ENCODE measurements at regions not wholly inside any gene's neighbourhood (a gene's known extent, or its start where the extent isn't known, plus 50 kb on each side); places are given as distances from the start of the nearest gene placed in this dataset.
"Not testable (repeated sequence)": the region's sequence is repeated elsewhere in the genome, so short reads cannot be mapped to it uniquely, and the experiment has no call there.

GRCh38 chr2:62326735-62327134, 130.8 kb downstream of the B3GNT2 start:
- no peak for ATAC-seq
- Mint-ChIP-seq H3K9me3 (ENCODE audit: low read depth) (peaks cover 11% of the 10 kb centered on the region), H3K27ac (no peak overlapping the region), H3K36me3 (ENCODE audit: low read depth) (no peaks in the 10 kb centered on the region), H3K27me3 (no peaks in the 10 kb centered on the region), H3K4me1 (peaks cover 2% of the 10 kb centered on the region), H3K4me3 (no peak overlapping the region)
- ChIA-PET POLR2A (no interaction called here), CTCF (no interaction called here)
- intact Hi-C loops (cut with DNase I, micrococcal nuclease) = no loop called here
- DNase-seq = no peak

GRCh38 chr2:62325398-62325797, 129.5 kb downstream of the B3GNT2 start:
- no peaks in the 10 kb centered on the region for H3K27me3 Mint-ChIP-seq
- intact Hi-C loops (cut with DNase I, micrococcal nuclease) = no loop called here

GRCh38 chr2:62321380-62322289, 125.7 kb downstream of the B3GNT2 start:
- ChIA-PET POLR2A (no interaction called here), CTCF (interaction anchor here (0.6 kb wide), 1 partner anchor 27 kb away, joined by 3 read pairs; no protein-coding TSS in a partner anchor)
- intact Hi-C loops (cut with DNase I, micrococcal nuclease) = no loop called here
- ATAC-seq = peak; percentile 49
- peak overlapping the region; percentile 63 for H3K27ac Mint-ChIP-seq
- peaks cover 14% of the 10 kb centered on the region for H3K4me1 Mint-ChIP-seq
- H3K36me3 Mint-ChIP-seq (ENCODE audit: low read depth) = no peaks in the 10 kb centered on the region
- peaks cover 11% of the 10 kb centered on the region for H3K9me3 Mint-ChIP-seq (ENCODE audit: low read depth)
- no peak for DNase-seq
- no peaks in the 10 kb centered on the region for H3K27me3 Mint-ChIP-seq
- H3K4me3 Mint-ChIP-seq = no peak overlapping the region

More at GRCh38 chr2:62325398-62325797, 129.5 kb downstream of the B3GNT2 start:
- H3K36me3 Mint-ChIP-seq (ENCODE audit: low read depth) = no peaks in the 10 kb centered on the region
- ATAC-seq = no peak
- peaks cover 10% of the 10 kb centered on the region for H3K4me1 Mint-ChIP-seq
- POLR2A ChIA-PET = no interaction called here
- CTCF ChIA-PET = no interaction called here
- H3K4me3 Mint-ChIP-seq = no peak overlapping the region
- no peak for DNase-seq
- H3K27ac Mint-ChIP-seq = no peak overlapping the region
- peaks cover 11% of the 10 kb centered on the region for H3K9me3 Mint-ChIP-seq (ENCODE audit: low read depth)

GRCh38 chr2:62320657-62321357, 124.9 kb downstream of the B3GNT2 start:
- Mint-ChIP-seq H3K36me3 (ENCODE audit: low read depth) (no peaks in the 10 kb centered on the region), H3K27ac (no peak overlapping the region), H3K4me1 (peaks cover 14% of the 10 kb centered on the region), H3K4me3 (no peak overlapping the region), H3K27me3 (no peaks in the 10 kb centered on the region), H3K9me3 (ENCODE audit: low read depth) (peaks cover 9% of the 10 kb centered on the region)
- DNase-seq (no peak), ATAC-seq (peak; percentile 42)
- intact Hi-C loops (cut with DNase I, micrococcal nuclease) = no loop called here
- ChIA-PET CTCF (interaction anchor here (0.6 to 1.3 kb wide), 2 partner anchors 26 to 93 kb away, joined by 3 read pairs; no protein-coding TSS in a partner anchor), POLR2A (no interaction called here)

- H3K27ac Mint-ChIP-seq; DNase-seq; H3K27me3 Mint-ChIP-seq; H3K9me3 Mint-ChIP-seq (ENCODE audit: low read depth); ATAC-seq; intact Hi-C loops (cut with DNase I, micrococcal nuclease); H3K36me3 Mint-ChIP-seq (ENCODE audit: low read depth); H3K4me3 Mint-ChIP-seq; POLR2A ChIA-PET: not testable (repeated sequence)
- peaks cover 14% of the 10 kb centered on the region for H3K4me1 Mint-ChIP-seq
- CTCF ChIA-PET = interaction anchor here (1.3 kb wide), 1 partner anchor 94 kb away, joined by 3 read pairs; no protein-coding TSS in a partner anchor
Measured at GRCh38 chr2:62320137-62320536, 124.2 kb downstream of the B3GNT2 start.

- H3K9me3 Mint-ChIP-seq (ENCODE audit: low read depth) = no peaks in the 10 kb centered on the region
- ChIA-PET POLR2A (interaction anchor here (0.6 kb wide), 1 partner anchor 119 kb away, joined by 3 read pairs; no protein-coding TSS in a partner anchor), CTCF (interaction anchor here (0.7 to 1.3 kb wide), 2 partner anchors 15 to 66 kb away, joined by 3 to 4 read pairs; no protein-coding TSS in a partner anchor)
- intact Hi-C loops (cut with DNase I, micrococcal nuclease) = no loop called here
- no peak overlapping the region for H3K4me3 Mint-ChIP-seq
- no peaks in the 10 kb centered on the region for H3K36me3 Mint-ChIP-seq (ENCODE audit: low read depth)
- DNase-seq (no peak), ATAC-seq (no peak)
- H3K27ac Mint-ChIP-seq = peak overlapping the region; percentile 8
- H3K27me3 Mint-ChIP-seq = no peaks in the 10 kb centered on the region
- peaks cover 20% of the 10 kb centered on the region for H3K4me1 Mint-ChIP-seq
Measured at GRCh38 chr2:62319070-62319469, 123.2 kb downstream of the B3GNT2 start.

GRCh38 chr2:62315476-62315875, 119.6 kb downstream of the B3GNT2 start:
- POLR2A ChIA-PET = no interaction called here
- no peak overlapping the region for H3K4me3 Mint-ChIP-seq
- no peak for ATAC-seq
- no peak overlapping the region for H3K27ac Mint-ChIP-seq
- H3K36me3 Mint-ChIP-seq (ENCODE audit: low read depth) = no peaks in the 10 kb centered on the region
- peaks cover 18% of the 10 kb centered on the region for H3K4me1 Mint-ChIP-seq
- intact Hi-C loops (cut with DNase I, micrococcal nuclease) = no loop called here
- no peak for DNase-seq
- H3K9me3 Mint-ChIP-seq (ENCODE audit: low read depth) = no peaks in the 10 kb centered on the region
- H3K27me3 Mint-ChIP-seq = no peaks in the 10 kb centered on the region
- CTCF ChIA-PET = no interaction called here

GRCh38 chr2:62314291-62314690, 118.4 kb downstream of the B3GNT2 start:
- intact Hi-C loops (cut with DNase I, micrococcal nuclease) = no loop called here
- H3K4me3 Mint-ChIP-seq = no peak overlapping the region
- POLR2A ChIA-PET = no interaction called here
- H3K27me3 Mint-ChIP-seq = no peaks in the 10 kb centered on the region
- CTCF ChIA-PET = interaction anchor here (0.8 kb wide), 1 partner anchor 205 kb away, joined by 3 read pairs; no protein-coding TSS in a partner anchor
- H3K4me1 Mint-ChIP-seq = peaks cover 29% of the 10 kb centered on the region
- DNase-seq (no peak), ATAC-seq (no peak)
- H3K36me3 Mint-ChIP-seq (ENCODE audit: low read depth) = no peaks in the 10 kb centered on the region
- H3K9me3 Mint-ChIP-seq (ENCODE audit: low read depth) = no peaks in the 10 kb centered on the region
- peak overlapping the region; percentile 33 for H3K27ac Mint-ChIP-seq

- no peaks in the 10 kb centered on the region for H3K36me3 Mint-ChIP-seq (ENCODE audit: low read depth)
- no peaks in the 10 kb centered on the region for H3K9me3 Mint-ChIP-seq (ENCODE audit: low read depth)
- peak; percentile 21 for ATAC-seq
- peaks cover 30% of the 10 kb centered on the region for H3K4me1 Mint-ChIP-seq
- ChIA-PET POLR2A (interaction anchor here (0.7 kb wide), 1 partner anchor 9 kb away, joined by 3 read pairs; no protein-coding TSS in a partner anchor), CTCF (interaction anchor here (0.8 to 0.9 kb wide), 2 partner anchors 15 to 204 kb away, joined by 3 read pairs; no protein-coding TSS in a partner anchor)
- DNase-seq = no peak
- peak overlapping the region; percentile 33 for H3K27ac Mint-ChIP-seq
- no peak overlapping the region for H3K4me3 Mint-ChIP-seq
- intact Hi-C loops (cut with DNase I, micrococcal nuclease) = no loop called here
- no peaks in the 10 kb centered on the region for H3K27me3 Mint-ChIP-seq
Measured at GRCh38 chr2:62313449-62314227, 117.7 kb downstream of the B3GNT2 start.

GRCh38 chr2:62309465-62310091, 113.7 kb downstream of the B3GNT2 start:
- ChIA-PET CTCF (interaction anchor here (0.7 to 1.3 kb wide), 4 partner anchors 9 to 256 kb away, joined by 3 to 4 read pairs (median 3); no protein-coding TSS in a partner anchor), POLR2A (interaction anchor here (0.6 kb wide), 1 partner anchor 105 kb away, joined by 3 read pairs; no protein-coding TSS in a partner anchor)
- no peaks in the 10 kb centered on the region for H3K9me3 Mint-ChIP-seq (ENCODE audit: low read depth)
- intact Hi-C loops (cut with DNase I, micrococcal nuclease) = loop anchor here in 1 of 2 experiments (5.0 to 10.0 kb wide), 2 partner anchors 103 to 1725 kb away; no protein-coding TSS in a partner anchor
- ATAC-seq (peak; percentile 3), DNase-seq (peak; percentile 56)
- H3K27ac Mint-ChIP-seq = peak overlapping the region; percentile 90
- no peaks in the 10 kb centered on the region for H3K36me3 Mint-ChIP-seq (ENCODE audit: low read depth)
- peaks cover 62% of the 10 kb centered on the region for H3K4me1 Mint-ChIP-seq
- H3K4me3 Mint-ChIP-seq = no peak overlapping the region
- H3K27me3 Mint-ChIP-seq = no peaks in the 10 kb centered on the region
